ENCODE measurements at regions not wholly inside any gene's neighbourhood (a gene's known extent, or its start where the extent isn't known, plus 50 kb on each side); places are given as distances from the start of the nearest gene placed in this dataset.

GRCh38 chr1:72693899-72694298, 411.6 kb upstream of the NEGR1 start:
- TF ChIP-seq POLR2A (IDR thresholded peaks at IDR 0.05) (no peak), CTCF (IDR thresholded peaks at IDR 0.05) (no peak)

Data from adrenal gland (tissue), 5 donors.